GM23338 (cell line): ENCODE measurements at regions not wholly inside any gene's neighbourhood (a gene's known extent, or its start where the extent isn't known, plus 50 kb on each side); places are given as distances from the start of the nearest gene placed in this dataset.
"Not testable (repeated sequence)": the region's sequence is repeated elsewhere in the genome, so short reads cannot be mapped to it uniquely, and the experiment has no call there.

Source experiments
- CREB1 ChIP-seq: fragments of 250-450 bp; sonication (Bioruptor Pico); IDR thresholded peaks from 2 replicates; pipeline ENCODE4 v1.5.0; 2020; ENCODE audit warnings: low read depth, mild to moderate bottlenecking, moderate library complexity
- EZH2 ChIP-seq: fragments of 200-600 bp; sonication (generic); IDR thresholded peaks from one replicate; pipeline ENCODE4 v1.8.0; 2017; ENCODE audit warnings: antibody characterized with exemption, mild to moderate bottlenecking, low read depth; ENCODE audit not compliant: unreplicated experiment
- EZH2phosphoT487 ChIP-seq: fragments of 200-600 bp; sonication (generic); IDR thresholded peaks from one replicate; pipeline ENCODE4 v1.8.1; 2018; ENCODE audit warnings: antibody characterized with exemption; ENCODE audit not compliant: unreplicated experiment
- JUNB ChIP-seq: IDR thresholded peaks from one replicate; pipeline ENCODE4 v1.6.1; 2016; ENCODE audit warnings: antibody characterized with exemption; ENCODE audit not compliant: unreplicated experiment
- NANOG ChIP-seq: IDR thresholded peaks from 2 replicates; pipeline ENCODE4 v1.6.1; 2016; ENCODE audit warnings: antibody characterized with exemption, borderline replicate concordance
- POLR2AphosphoS5 ChIP-seq: IDR thresholded peaks from 2 replicates; pipeline ENCODE4 v1.6.1; 2016; ENCODE audit warnings: antibody characterized with exemption, low read depth
- ZNF114 ChIP-seq: fragments of 250-450 bp; sonication (Bioruptor Pico); IDR thresholded peaks from 2 replicates; pipeline ENCODE4 v1.5.0; 2020; ENCODE audit warnings: mild to moderate bottlenecking, moderate library complexity
- TF ChIP-seq, protein P1 (sequence below), 2 experiments: fragments of 200-600 bp in 1 of 2; sonication (generic) in 1 of 2; conservative IDR thresholded peaks; 2 replicates each; pipeline versions ENCODE4 v1.5.1 to v1.6.1; 2016 to 2017; ENCODE audit warnings: antibody characterized with exemption in 2 of 2, low read depth in 2 of 2, mild to moderate bottlenecking in 2 of 2, moderate library complexity in 1 of 2
- TF ChIP-seq, protein P2 (sequence below): IDR thresholded peaks from one replicate; pipeline ENCODE4 v1.6.1; 2018; ENCODE audit warnings: antibody characterized with exemption; ENCODE audit not compliant: unreplicated experiment
- TF ChIP-seq, protein P3 (sequence below): fragments of 250-450 bp; sonication (Bioruptor Pico); IDR thresholded peaks from 2 replicates; pipeline ENCODE4 v1.5.0; 2020; ENCODE audit warnings: mild to moderate bottlenecking, moderate library complexity

DNA sequence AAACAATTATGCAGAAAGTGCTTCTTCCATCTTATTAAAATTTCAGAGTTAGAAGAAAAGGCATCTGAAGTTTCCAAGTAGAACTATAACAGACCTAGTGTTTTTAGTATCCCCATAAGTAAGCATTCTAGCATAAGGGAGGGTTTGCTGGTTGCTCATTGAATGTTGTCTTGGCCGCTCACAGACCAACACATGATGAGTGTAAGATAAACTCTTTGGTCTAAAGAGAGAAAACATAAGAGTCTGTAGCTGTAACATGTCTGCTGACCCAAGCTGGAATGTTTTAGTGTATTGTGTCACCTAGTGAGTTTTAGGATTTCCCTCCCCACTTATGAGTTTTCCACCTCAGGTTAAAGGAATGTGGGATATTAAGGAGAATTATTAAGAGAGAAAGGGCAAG is 94.5 kb upstream of the SPATA31A3 start:
- not testable (repeated sequence) for TF ChIP-seq POLR2AphosphoS5; EZH2; EZH2phosphoT487; CREB1 (CRISPR knock-in tag); JUNB; ZNF114 (CRISPR knock-in tag); NANOG
- TF ChIP-seq, protein P1, sequence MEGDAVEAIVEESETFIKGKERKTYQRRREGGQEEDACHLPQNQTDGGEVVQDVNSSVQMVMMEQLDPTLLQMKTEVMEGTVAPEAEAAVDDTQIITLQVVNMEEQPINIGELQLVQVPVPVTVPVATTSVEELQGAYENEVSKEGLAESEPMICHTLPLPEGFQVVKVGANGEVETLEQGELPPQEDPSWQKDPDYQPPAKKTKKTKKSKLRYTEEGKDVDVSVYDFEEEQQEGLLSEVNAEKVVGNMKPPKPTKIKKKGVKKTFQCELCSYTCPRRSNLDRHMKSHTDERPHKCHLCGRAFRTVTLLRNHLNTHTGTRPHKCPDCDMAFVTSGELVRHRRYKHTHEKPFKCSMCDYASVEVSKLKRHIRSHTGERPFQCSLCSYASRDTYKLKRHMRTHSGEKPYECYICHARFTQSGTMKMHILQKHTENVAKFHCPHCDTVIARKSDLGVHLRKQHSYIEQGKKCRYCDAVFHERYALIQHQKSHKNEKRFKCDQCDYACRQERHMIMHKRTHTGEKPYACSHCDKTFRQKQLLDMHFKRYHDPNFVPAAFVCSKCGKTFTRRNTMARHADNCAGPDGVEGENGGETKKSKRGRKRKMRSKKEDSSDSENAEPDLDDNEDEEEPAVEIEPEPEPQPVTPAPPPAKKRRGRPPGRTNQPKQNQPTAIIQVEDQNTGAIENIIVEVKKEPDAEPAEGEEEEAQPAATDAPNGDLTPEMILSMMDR (conservative IDR thresholded peaks at IDR 0.05; ENCODE audit: low read depth in 2 of 2): not testable (repeated sequence)
- TF ChIP-seq, protein P2, sequence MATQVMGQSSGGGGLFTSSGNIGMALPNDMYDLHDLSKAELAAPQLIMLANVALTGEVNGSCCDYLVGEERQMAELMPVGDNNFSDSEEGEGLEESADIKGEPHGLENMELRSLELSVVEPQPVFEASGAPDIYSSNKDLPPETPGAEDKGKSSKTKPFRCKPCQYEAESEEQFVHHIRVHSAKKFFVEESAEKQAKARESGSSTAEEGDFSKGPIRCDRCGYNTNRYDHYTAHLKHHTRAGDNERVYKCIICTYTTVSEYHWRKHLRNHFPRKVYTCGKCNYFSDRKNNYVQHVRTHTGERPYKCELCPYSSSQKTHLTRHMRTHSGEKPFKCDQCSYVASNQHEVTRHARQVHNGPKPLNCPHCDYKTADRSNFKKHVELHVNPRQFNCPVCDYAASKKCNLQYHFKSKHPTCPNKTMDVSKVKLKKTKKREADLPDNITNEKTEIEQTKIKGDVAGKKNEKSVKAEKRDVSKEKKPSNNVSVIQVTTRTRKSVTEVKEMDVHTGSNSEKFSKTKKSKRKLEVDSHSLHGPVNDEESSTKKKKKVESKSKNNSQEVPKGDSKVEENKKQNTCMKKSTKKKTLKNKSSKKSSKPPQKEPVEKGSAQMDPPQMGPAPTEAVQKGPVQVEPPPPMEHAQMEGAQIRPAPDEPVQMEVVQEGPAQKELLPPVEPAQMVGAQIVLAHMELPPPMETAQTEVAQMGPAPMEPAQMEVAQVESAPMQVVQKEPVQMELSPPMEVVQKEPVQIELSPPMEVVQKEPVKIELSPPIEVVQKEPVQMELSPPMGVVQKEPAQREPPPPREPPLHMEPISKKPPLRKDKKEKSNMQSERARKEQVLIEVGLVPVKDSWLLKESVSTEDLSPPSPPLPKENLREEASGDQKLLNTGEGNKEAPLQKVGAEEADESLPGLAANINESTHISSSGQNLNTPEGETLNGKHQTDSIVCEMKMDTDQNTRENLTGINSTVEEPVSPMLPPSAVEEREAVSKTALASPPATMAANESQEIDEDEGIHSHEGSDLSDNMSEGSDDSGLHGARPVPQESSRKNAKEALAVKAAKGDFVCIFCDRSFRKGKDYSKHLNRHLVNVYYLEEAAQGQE: not testable (repeated sequence)
- TF ChIP-seq, protein P3, sequence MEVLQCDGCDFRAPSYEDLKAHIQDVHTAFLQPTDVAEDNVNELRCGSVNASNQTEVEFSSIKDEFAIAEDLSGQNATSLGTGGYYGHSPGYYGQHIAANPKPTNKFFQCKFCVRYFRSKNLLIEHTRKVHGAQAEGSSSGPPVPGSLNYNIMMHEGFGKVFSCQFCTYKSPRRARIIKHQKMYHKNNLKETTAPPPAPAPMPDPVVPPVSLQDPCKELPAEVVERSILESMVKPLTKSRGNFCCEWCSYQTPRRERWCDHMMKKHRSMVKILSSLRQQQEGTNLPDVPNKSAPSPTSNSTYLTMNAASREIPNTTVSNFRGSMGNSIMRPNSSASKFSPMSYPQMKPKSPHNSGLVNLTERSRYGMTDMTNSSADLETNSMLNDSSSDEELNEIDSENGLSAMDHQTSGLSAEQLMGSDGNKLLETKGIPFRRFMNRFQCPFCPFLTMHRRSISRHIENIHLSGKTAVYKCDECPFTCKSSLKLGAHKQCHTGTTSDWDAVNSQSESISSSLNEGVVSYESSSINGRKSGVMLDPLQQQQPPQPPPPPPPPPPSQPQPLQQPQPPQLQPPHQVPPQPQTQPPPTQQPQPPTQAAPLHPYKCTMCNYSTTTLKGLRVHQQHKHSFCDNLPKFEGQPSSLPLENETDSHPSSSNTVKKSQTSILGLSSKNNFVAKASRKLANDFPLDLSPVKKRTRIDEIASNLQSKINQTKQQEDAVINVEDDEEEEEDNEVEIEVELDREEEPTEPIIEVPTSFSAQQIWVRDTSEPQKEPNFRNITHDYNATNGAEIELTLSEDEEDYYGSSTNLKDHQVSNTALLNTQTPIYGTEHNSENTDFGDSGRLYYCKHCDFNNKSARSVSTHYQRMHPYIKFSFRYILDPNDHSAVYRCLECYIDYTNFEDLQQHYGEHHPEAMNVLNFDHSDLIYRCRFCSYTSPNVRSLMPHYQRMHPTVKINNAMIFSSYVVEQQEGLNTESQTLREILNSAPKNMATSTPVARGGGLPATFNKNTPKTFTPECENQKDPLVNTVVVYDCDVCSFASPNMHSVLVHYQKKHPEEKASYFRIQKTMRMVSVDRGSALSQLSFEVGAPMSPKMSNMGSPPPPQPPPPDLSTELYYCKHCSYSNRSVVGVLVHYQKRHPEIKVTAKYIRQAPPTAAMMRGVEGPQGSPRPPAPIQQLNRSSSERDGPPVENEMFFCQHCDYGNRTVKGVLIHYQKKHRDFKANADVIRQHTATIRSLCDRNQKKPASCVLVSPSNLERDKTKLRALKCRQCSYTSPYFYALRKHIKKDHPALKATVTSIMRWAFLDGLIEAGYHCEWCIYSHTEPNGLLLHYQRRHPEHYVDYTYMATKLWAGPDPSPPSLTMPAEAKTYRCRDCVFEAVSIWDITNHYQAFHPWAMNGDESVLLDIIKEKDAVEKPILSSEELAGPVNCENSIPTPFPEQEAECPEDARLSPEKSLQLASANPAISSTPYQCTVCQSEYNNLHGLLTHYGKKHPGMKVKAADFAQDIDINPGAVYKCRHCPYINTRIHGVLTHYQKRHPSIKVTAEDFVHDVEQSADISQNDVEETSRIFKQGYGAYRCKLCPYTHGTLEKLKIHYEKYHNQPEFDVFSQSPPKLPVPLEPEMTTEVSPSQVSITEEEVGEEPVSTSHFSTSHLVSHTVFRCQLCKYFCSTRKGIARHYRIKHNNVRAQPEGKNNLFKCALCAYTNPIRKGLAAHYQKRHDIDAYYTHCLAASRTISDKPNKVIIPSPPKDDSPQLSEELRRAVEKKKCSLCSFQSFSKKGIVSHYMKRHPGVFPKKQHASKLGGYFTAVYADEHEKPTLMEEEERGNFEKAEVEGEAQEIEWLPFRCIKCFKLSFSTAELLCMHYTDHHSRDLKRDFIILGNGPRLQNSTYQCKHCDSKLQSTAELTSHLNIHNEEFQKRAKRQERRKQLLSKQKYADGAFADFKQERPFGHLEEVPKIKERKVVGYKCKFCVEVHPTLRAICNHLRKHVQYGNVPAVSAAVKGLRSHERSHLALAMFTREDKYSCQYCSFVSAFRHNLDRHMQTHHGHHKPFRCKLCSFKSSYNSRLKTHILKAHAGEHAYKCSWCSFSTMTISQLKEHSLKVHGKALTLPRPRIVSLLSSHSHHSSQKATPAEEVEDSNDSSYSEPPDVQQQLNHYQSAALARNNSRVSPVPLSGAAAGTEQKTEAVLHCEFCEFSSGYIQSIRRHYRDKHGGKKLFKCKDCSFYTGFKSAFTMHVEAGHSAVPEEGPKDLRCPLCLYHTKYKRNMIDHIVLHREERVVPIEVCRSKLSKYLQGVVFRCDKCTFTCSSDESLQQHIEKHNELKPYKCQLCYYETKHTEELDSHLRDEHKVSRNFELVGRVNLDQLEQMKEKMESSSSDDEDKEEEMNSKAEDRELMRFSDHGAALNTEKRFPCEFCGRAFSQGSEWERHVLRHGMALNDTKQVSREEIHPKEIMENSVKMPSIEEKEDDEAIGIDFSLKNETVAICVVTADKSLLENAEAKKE (CRISPR knock-in tag): not testable (repeated sequence)
